Kasumi-1 (cell line): ENCODE measurements at regions not wholly inside any gene's neighbourhood (a gene's known extent, or its start where the extent isn't known, plus 50 kb on each side); places are given as distances from the start of the nearest gene placed in this dataset.
A peak's percentile ranks its signal among the peaks of the same experiment; 100 is the strongest.
"Not testable (repeated sequence)": the region's sequence is repeated elsewhere in the genome, so short reads cannot be mapped to it uniquely, and the experiment has no call there.

Source experiments
- DNase-seq, 2 experiments: peaks; one replicate each; lab custom pipeline; 2025; lab: John Stamatoyannopoulos, UW

GRCh38 chrX:13186643-13187042 is 133.2 kb downstream of the ATXN3L start:
- DNase-seq, result not testable (repeated sequence)

DNA sequence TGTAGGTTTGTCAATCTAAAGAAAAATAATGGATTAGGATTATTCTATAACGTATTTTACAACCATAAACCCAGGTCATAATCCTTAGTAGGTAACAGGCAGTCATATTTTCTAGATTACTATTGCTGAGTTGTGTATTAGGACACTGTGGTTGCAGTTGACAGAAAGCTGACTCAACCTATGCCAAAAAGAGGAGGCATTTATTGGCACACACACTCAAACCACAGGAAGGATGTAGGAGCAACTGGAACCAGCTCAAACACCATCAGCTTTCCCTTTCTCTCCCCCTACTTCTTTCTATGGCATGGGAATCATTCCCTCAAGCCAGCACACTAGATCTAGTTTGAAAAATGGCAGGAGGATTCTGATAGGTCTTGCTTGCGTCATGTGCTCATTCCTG is 136.4 kb upstream of the FAM9C start:
- peak; percentile 52 for DNase-seq

DNA sequence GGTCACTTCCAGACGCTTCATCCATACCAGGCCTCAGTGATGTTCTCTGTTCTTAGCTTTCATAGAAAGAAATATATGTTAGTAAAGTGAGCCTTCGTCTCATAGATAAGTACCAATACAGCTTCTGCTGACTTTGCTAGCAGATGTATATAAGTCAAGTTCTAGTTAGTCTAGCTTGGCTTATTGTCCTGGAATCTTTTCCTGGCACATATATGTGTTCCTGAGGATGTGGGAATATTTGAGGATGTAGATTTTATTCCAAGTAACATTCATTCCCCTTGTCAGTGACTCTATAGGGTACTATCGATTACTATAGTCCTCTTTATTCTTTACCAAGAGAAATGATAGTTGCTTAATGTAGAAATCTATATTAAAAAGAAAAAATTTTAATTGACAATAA is 135.2 kb upstream of the FAM9C start:
- no peak for DNase-seq

DNA sequence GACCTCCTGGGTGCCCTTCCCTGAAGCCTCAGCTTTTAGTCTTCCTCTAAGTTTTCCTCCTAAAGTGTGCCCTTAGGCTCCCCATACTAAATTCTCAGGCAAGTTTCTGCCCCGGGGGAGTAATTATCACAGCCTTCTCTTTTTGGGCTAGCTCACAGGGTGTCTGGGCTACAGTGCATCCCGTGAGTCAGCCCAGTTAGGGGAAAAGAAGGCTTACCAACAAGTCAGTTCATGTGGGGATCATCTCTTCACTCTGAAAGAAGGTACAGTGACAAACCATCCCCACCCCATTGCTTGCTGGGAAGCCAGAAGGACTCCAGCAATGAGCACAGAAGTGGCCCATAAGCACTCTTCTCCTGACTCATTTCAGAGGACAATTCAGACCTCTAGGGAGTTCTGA is 134.7 kb upstream of the FAM9C start:
- DNase-seq, result no peak

GRCh38 chrX:13177921-13178566 is 133.6 kb upstream of the FAM9C start:
- DNase-seq, result no peak

GRCh38 chrX:13175056-13175455 is 130.6 kb upstream of the FAM9C start:
- no peak for DNase-seq

- DNase-seq, result no peak
Measured at GRCh38 chrX:13170966-13171558, 126.6 kb upstream of the FAM9C start.

DNA sequence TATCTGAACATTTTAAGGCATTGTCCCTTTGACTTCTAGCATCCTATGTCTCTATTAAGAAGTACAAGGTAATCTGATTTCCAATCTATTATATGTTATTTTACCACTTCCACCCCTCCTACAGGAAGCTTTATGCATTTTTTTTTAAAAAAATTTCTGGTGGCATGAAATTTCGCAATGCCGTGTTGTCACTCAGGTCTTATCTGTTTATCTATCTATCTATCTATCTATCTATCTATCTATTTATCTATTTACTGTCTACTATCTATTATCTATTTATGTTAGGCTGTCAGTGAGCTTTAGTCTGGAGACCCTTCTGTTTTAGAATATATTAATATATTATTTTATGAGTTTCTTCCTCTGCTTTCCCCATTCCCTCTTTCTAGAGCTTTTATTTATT is 125.3 kb upstream of the FAM9C start:
- no peak for DNase-seq

DNA sequence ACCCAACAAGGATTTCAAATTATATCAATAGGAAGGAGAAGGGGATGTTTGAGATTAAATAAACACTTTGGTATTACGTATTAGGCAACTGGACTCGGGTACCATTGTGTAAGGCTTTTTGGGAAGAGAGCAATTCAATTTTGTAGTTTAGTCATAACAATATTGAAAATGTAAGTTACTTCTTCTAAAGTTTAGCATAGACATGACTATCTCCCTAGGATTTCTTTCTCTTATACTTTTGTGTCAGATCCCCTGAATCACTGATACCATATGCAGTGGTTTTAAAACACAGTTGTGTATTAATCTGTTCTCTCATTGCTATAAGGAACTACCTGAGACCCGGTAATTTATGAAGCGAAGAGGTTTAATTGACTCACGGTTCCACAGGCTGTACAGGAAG is 123.8 kb upstream of the FAM9C start:
- DNase-seq, result no peak

DNA sequence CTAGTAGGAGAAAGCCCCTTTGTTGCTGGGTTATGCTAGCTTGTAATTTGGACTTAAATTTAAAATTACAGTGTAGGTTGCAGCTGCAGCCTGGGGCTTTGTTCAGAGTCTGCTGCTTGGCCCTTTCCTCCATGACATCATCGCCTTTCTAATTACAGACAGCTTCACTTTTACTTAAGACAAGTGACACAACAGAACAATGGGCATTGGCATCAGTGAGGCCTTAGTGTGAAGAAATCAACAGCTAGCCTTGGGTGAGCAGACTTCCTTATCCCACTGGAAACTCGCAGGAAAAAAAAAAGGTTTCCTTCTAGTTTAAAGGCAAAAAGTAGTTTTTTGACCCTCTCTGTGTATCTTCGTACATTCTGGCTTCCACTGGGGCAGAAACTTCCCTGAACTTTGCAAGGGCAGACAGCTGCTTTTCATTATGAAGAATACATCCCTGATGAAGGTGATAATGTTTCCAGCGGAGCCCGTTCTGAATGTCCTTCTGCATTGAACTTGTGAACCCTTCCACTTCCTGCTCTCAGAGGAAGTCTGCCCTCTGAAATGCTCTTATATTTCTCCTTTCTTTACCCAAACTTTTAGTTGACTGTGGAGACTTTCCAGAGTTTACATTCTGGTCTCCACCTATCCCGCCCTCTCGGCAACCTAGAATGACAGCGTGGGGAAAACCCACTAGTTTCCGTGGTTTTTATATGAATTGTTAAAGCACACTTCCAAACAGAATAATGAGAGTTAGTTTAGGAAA is 123.2 kb upstream of the FAM9C start:
- DNase-seq, result no peak

- DNase-seq, result no peak
Measured at GRCh38 chrX:13165266-13166189, 121.1 kb upstream of the FAM9C start.

- no peak for DNase-seq
Measured at GRCh38 chrX:13164611-13165010, 120.2 kb upstream of the FAM9C start.

DNA sequence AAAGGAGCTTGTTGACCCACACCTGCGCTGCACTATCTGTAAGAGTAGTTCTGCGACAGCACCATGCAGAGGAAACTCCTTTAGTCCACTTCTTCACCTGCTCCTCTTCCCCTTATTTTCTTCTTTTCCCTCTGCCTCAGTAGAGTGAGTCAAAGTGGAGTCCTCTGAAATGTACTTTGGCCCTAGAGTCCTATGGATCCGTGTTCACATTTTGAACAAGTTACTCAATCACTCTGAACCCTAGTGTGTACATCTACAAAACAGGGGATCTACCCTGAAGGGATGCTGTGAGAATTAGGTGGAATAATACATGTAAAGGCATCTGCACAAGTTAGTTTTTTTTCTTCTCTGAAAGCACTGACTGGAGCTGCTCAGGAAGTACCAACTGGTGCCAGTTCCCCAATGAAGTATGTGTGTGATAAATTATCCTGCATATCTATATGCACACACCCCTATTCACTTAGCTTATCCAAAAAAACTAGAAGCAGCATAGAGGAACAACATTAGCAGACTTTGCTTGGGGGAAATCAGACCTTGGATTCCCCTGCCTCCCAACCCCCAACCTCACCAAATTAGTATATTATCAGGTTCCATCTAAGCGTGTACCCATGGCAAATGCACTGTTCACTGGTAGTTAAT is 118.5 kb upstream of the FAM9C start:
- no peak for DNase-seq

- no peak for DNase-seq
Measured at GRCh38 chrX:13159886-13160285, 115.5 kb upstream of the FAM9C start.

DNA sequence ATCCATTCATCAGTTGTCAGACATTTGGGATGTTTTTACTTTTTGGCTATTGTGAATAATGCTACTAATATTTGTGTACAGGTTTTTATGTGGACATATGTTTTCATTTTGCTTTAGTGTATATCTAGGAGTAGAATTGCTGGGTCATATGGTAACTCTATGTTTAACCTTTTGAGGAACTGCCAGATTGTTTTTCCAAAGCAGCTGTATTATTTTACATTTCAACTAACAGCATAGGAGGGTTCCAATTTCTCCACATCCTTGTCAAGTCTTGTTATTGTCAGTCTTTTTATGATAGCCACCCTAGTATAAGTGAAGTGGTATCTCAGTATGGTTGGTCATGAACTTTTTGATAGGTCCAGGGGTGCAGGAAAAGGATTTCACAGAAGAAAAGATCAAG is 114.5 kb upstream of the FAM9C start:
- DNase-seq, result no peak

- DNase-seq, result not testable (repeated sequence)
Measured at GRCh38 chrX:13155550-13155949, 111.1 kb upstream of the FAM9C start.

DNA sequence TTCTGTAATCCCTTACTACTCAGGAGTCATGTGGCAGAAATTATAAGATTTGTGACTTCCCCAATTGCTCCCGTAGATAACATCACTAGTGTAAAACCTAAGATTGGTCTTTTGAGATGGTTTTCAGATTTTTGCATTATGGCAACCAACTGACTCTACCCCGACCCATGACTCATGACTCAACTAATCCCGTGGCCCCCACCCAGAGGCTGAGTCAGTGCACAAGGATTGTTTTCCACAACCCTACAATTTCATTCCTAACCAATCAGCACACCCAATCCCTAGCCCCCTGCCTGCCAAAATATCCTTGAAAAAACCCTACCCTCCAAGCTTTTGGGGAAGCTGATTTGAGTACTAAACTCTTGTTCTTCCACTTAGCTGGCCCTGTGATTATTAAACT is 109.4 kb upstream of the FAM9C start:
- DNase-seq, result no peak

- DNase-seq, result no peak
Measured at GRCh38 chrX:13152518-13153185, 108.2 kb upstream of the FAM9C start.

DNA sequence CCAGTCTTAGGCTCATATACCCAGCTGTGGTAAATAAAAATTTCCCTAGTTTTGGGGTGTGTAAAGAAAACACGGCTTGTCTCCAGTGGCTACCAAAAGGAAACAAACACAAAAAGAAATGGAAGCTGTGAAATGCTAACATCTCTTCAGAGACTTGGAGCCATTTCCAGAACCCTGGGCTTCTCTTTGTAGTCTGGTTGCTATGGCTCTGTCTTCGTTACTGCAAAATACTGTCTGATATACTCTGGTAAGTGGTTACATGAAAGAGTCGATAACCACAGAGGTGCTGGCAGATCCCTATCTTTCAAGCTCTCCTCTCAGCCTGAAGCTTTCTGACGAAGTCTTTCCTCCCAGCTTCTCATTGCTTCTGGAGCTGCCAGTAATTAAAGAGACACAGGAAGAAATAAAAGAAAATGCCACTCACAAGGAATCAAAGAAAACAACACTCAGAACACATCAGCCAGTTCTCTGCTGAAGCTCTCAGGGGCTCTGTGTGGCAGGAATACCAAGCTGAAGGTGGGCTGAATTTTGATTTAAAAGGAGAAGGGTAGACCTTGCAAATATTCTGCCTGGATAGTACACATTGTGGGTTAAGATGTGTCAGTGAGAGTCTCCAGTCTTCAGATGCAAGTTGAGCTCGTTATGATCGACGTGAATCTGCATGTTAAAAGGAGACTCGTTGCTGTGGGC is 107.6 kb upstream of the FAM9C start:
- DNase-seq, result no peak

DNA sequence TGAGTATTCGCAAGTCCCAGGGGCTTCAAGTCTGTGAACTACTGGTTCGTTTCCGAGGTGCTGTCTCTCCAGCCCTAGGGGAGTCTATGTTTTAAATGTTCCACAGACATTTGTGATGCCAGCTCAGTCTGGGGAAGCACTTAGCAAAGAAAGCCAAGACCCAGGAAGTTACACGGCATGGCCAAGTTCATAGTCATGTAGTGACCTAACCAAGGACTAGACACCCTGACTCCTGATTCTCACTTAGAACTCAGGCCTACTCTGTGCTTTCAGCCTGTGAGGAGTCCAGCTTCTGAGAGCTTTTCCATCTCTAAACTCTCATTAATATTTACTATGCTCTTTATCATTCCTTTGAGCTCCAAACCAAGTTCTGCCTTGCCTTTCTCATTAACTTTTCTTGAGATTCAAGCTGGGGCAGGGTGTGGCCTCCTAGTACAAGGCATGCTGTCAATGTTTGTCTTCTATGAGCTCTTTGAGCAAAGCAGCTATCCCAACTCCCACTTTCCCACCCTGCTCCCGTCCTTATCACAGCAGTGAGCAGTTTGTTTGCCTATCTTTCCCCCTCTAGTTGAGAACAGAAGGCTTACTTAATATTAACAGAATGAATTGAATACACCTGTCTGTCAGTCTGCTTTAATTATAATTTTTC is 105.4 kb upstream of the FAM9C start:
- DNase-seq, result no peak
